C4-2B (cell line): ENCODE measurements at regions not wholly inside any gene's neighbourhood (a gene's known extent, or its start where the extent isn't known, plus 50 kb on each side); places are given as distances from the start of the nearest gene placed in this dataset.

Source experiments
- H3K27ac ChIP-seq: fragments of 450-650 bp; 2 replicates; pipeline ENCODE4 v1.5.1; 2017
- ZFX ChIP-seq: fragments of 450-650 bp; IDR thresholded peaks from 2 replicates; pipeline ENCODE4 v1.6.1; 2017
- TF ChIP-seq, protein P1 (sequence below): fragments of 450-650 bp; conservative IDR thresholded peaks from 2 replicates; pipeline ENCODE4 v1.5.1; 2017; ENCODE audit warnings: mild to moderate bottlenecking

- TF ChIP-seq ZFX: no peak
- TF ChIP-seq, protein P1, sequence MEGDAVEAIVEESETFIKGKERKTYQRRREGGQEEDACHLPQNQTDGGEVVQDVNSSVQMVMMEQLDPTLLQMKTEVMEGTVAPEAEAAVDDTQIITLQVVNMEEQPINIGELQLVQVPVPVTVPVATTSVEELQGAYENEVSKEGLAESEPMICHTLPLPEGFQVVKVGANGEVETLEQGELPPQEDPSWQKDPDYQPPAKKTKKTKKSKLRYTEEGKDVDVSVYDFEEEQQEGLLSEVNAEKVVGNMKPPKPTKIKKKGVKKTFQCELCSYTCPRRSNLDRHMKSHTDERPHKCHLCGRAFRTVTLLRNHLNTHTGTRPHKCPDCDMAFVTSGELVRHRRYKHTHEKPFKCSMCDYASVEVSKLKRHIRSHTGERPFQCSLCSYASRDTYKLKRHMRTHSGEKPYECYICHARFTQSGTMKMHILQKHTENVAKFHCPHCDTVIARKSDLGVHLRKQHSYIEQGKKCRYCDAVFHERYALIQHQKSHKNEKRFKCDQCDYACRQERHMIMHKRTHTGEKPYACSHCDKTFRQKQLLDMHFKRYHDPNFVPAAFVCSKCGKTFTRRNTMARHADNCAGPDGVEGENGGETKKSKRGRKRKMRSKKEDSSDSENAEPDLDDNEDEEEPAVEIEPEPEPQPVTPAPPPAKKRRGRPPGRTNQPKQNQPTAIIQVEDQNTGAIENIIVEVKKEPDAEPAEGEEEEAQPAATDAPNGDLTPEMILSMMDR: no peak
- H3K27ac ChIP-seq: no peak overlapping the region
These were observed 658.2 kb upstream of the MKI67 start for GRCh38 chr10:128784444-128784843.

- no peak overlapping the region for H3K27ac ChIP-seq
- TF ChIP-seq, protein P1: no peak
- TF ChIP-seq ZFX: no peak
These were observed 666.4 kb upstream of the MKI67 start for GRCh38 chr10:128792426-128793140.

DNA sequence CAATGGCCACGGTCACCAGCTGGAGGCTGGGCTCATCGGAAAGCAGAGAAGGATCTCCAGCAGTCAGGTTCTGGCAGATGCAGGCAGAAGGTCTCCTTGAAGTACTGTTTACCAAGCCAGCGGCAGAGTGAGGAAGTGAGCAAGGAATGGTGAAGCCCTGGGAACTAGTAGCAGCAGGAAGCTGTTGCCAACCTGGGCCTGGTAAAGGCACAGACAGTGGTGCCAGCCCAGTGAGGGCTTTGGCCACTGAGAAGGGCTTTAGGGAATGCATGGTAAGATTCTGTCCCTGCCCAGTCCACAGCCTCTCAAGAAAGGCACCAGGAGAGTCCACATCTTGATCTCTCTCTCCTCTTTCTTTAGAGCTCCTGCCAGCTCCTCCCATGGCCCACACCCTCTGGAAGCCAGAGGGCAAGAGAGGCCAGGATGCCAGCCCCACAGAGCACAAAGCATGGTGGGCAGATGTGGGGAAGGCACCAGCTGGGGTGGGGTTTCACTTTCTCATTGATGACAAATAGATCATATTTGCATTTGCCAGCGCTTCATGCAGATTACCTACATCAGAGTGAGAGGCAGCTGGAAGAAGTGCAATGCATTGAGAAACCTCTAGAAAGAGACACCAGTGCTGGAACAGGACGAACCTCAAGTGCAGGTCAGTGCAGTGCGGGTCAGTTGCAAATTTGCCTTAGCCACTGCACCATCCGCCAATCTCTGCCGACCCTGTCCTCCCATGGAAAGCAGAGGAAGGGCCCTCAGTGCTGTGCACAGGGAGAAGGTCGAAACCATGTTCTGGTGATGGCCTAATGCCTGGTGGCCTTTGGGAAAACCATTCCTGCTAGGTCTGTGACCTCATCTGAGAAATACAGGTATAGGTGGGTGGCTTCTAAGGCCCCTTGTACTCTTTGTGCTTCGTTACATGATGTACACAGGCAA, 667.8 kb upstream of the MKI67 start:
- TF ChIP-seq ZFX: no peak
- TF ChIP-seq, protein P1: no peak
- H3K27ac ChIP-seq: no peak overlapping the region

GRCh38 chr10:128796396-128796912, 670.2 kb upstream of the MKI67 start:
- H3K27ac ChIP-seq: no peak overlapping the region
- TF ChIP-seq, protein P1: no peak
- TF ChIP-seq ZFX: no peak

GRCh38 chr10:128802062-128802461, 665.0 kb upstream of the MGMT start:
- TF ChIP-seq ZFX: no peak
- TF ChIP-seq, protein P1: no peak
- H3K27ac ChIP-seq: no peak overlapping the region

GRCh38 chr10:128803790-128804189, 663.3 kb upstream of the MGMT start:
- TF ChIP-seq ZFX: no peak
- TF ChIP-seq, protein P1: no peak
- H3K27ac ChIP-seq: no peak overlapping the region

DNA sequence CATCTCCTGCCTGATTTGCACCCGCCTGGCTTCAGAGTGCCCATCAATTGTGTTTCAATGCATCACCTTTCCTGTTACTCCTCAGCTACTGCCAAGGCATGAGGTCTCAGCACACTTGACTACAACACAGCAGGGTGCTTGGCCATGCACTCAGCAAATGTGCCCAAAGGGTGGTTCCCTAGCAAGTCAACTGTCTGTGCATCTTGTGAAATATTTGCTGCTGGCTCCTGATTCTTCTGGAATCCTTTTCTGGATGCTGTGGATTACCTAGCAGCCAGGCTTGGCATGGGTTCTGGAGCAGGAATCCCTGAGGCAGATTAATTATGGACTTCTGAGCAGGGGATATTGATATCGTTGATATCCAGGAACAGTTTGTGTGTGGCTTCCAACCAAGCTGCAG, 662.6 kb upstream of the MGMT start:
- no peak for TF ChIP-seq ZFX
- TF ChIP-seq, protein P1: no peak

More for the DNA sequence above, 662.6 kb upstream of the MGMT start:
- H3K27ac ChIP-seq: no peak overlapping the region
